ENCODE measurements at regions not wholly inside any gene's neighbourhood (a gene's known extent, or its start where the extent isn't known, plus 50 kb on each side); places are given as distances from the start of the nearest gene placed in this dataset.
"Not testable (repeated sequence)": the region's sequence is repeated elsewhere in the genome, so short reads cannot be mapped to it uniquely, and the experiment has no call there.

- not testable (repeated sequence) for DNase-seq
Observed at GRCh38 chr12:90687682-90688081, 267.3 kb downstream of the CCER1 start.

- no peak for DNase-seq
Observed at GRCh38 chr12:90683871-90684270, 271.1 kb downstream of the CCER1 start.

GRCh38 chr12:90682398-90682797 is 272.6 kb downstream of the CCER1 start:
- no peak for DNase-seq

GRCh38 chr12:90679674-90680073 is 275.3 kb downstream of the CCER1 start:
- DNase-seq: no peak

GRCh38 chr12:90677552-90677951 is 277.4 kb downstream of the CCER1 start:
- DNase-seq: no peak

GRCh38 chr12:90677055-90677454 is 277.9 kb downstream of the CCER1 start:
- DNase-seq: no peak

GRCh38 chr12:90675106-90675505 is 279.9 kb downstream of the CCER1 start:
- no peak for DNase-seq

GRCh38 chr12:90672081-90672480 is 282.9 kb downstream of the CCER1 start:
- no peak for DNase-seq

- not testable (repeated sequence) for DNase-seq
Observed at GRCh38 chr12:90663949-90664348, 291.0 kb downstream of the CCER1 start.

GRCh38 chr12:90659060-90659459 is 295.9 kb downstream of the CCER1 start:
- DNase-seq: no peak

- DNase-seq: no peak
Observed at GRCh38 chr12:90653040-90653439, 301.9 kb downstream of the CCER1 start.

- DNase-seq: no peak
Observed at GRCh38 chr12:90652280-90652679, 302.7 kb downstream of the CCER1 start.

GRCh38 chr12:90645181-90645580 is 309.8 kb downstream of the CCER1 start:
- no peak for DNase-seq

- DNase-seq: no peak
Observed at GRCh38 chr12:90631591-90632212, 323.3 kb downstream of the CCER1 start.

GRCh38 chr12:90630006-90630405 is 325.0 kb downstream of the CCER1 start:
- DNase-seq: no peak

GRCh38 chr12:90628213-90628612 is 326.8 kb downstream of the CCER1 start:
- no peak for DNase-seq

GRCh38 chr12:90627180-90627896 is 327.6 kb downstream of the CCER1 start:
- DNase-seq: no peak

- no peak for DNase-seq
Observed at GRCh38 chr12:90622431-90622830, 332.5 kb downstream of the CCER1 start.

- DNase-seq: no peak
Observed at GRCh38 chr12:90621927-90622326, 333.0 kb downstream of the CCER1 start.

- DNase-seq: no peak
Observed at GRCh38 chr12:90619943-90620342, 335.0 kb downstream of the CCER1 start.

- no peak for DNase-seq
Observed at GRCh38 chr12:90618586-90618985, 336.4 kb downstream of the CCER1 start.

GRCh38 chr12:90611891-90612290 is 343.1 kb downstream of the CCER1 start:
- DNase-seq: no peak

- no peak for DNase-seq
Observed at GRCh38 chr12:90611048-90611447, 343.9 kb downstream of the CCER1 start.

- no peak for DNase-seq
Observed at GRCh38 chr12:90593596-90594295, 361.2 kb downstream of the CCER1 start.
